ENCODE measurements at regions not wholly inside any gene's neighbourhood (a gene's known extent, or its start where the extent isn't known, plus 50 kb on each side); places are given as distances from the start of the nearest gene placed in this dataset.

- no peak overlapping the region for H3K27ac Mint-ChIP-seq
- H3K9me3 Mint-ChIP-seq = peaks cover 30% of the 10 kb centered on the region
- peaks cover 8% of the 10 kb centered on the region for H3K4me1 Mint-ChIP-seq
- TF ChIP-seq, protein P1, sequence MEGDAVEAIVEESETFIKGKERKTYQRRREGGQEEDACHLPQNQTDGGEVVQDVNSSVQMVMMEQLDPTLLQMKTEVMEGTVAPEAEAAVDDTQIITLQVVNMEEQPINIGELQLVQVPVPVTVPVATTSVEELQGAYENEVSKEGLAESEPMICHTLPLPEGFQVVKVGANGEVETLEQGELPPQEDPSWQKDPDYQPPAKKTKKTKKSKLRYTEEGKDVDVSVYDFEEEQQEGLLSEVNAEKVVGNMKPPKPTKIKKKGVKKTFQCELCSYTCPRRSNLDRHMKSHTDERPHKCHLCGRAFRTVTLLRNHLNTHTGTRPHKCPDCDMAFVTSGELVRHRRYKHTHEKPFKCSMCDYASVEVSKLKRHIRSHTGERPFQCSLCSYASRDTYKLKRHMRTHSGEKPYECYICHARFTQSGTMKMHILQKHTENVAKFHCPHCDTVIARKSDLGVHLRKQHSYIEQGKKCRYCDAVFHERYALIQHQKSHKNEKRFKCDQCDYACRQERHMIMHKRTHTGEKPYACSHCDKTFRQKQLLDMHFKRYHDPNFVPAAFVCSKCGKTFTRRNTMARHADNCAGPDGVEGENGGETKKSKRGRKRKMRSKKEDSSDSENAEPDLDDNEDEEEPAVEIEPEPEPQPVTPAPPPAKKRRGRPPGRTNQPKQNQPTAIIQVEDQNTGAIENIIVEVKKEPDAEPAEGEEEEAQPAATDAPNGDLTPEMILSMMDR (IDR thresholded peaks at IDR 0.05; ENCODE audit: unreplicated experiment in 3 of 3) = no peak
- H3K4me3 Mint-ChIP-seq = no peak overlapping the region
- peaks cover 8% of the 10 kb centered on the region for H3K36me3 Mint-ChIP-seq (ENCODE audit: low read depth)
- peaks cover 14% of the 10 kb centered on the region for H3K27me3 Mint-ChIP-seq (ENCODE audit: low read depth)
Observed at GRCh38 chr11:70512716-70513115, 114.4 kb downstream of the CTTN start.

DNA sequence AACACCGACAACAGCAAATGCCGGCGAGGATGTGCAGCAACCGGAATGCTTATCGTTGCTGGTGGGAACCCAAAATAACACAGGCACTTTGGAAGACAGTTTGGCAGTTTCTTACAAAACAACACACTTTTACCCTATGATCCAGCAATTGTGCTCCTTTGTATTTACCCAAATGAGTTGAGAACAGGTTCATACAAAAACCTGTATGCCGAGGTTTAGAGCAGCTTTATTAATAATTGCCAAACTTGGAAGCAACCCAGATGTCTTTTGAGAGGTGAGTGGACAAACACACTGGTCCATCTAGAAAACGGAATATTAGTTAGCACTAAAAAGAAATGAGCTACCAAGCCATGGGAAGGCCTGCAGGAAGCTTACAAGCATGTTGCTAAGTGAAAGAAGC lies 118.9 kb downstream of the CTTN start:
- no peak overlapping the region for H3K4me3 Mint-ChIP-seq
- H3K27ac Mint-ChIP-seq = no peak overlapping the region
- TF ChIP-seq, protein P1 (IDR thresholded peaks at IDR 0.05; ENCODE audit: unreplicated experiment in 3 of 3) = no peak
- peaks cover 8% of the 10 kb centered on the region for H3K36me3 Mint-ChIP-seq (ENCODE audit: low read depth)
- H3K27me3 Mint-ChIP-seq (ENCODE audit: low read depth) = peaks cover 10% of the 10 kb centered on the region
- H3K9me3 Mint-ChIP-seq = peaks cover 20% of the 10 kb centered on the region
- H3K4me1 Mint-ChIP-seq = peaks cover 8% of the 10 kb centered on the region

GRCh38 chr11:70517988-70518907 lies 119.9 kb downstream of the CTTN start:
- TF ChIP-seq, protein P1 (IDR thresholded peaks at IDR 0.05; ENCODE audit: unreplicated experiment in 3 of 3) = no peak
- Mint-ChIP-seq H3K4me3 (no peak overlapping the region), H3K9me3 (peaks cover 12% of the 10 kb centered on the region), H3K36me3 (ENCODE audit: low read depth) (peaks cover 4% of the 10 kb centered on the region), H3K27me3 (ENCODE audit: low read depth) (peaks cover 11% of the 10 kb centered on the region), H3K4me1 (peaks cover 8% of the 10 kb centered on the region), H3K27ac (no peak overlapping the region)

DNA sequence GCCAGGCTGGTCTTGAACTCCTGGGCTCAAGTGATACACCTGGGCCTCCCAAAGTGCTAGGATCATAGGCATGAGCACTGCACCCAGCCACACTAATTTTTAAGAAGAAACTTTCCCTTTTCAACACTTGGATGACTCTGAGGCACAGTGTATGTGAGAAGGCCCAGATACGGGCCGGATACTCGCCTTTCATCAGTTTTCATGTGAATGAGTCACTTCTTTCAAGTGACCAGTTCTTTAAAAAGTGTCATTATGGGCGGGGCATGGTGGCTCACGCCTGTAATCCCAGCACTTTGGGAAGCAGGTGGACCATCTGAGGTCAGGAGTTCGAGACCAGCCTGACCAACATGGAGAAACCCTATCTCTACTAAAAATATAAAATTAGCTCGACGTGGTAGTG lies 120.8 kb downstream of the CTTN start:
- Mint-ChIP-seq H3K36me3 (ENCODE audit: low read depth) (no peaks in the 10 kb centered on the region), H3K27ac (no peak overlapping the region), H3K4me1 (peaks cover 8% of the 10 kb centered on the region), H3K27me3 (ENCODE audit: low read depth) (peaks cover 11% of the 10 kb centered on the region), H3K4me3 (no peak overlapping the region), H3K9me3 (peaks cover 6% of the 10 kb centered on the region)
- TF ChIP-seq, protein P1 (IDR thresholded peaks at IDR 0.05; ENCODE audit: unreplicated experiment in 3 of 3) = no peak

DNA sequence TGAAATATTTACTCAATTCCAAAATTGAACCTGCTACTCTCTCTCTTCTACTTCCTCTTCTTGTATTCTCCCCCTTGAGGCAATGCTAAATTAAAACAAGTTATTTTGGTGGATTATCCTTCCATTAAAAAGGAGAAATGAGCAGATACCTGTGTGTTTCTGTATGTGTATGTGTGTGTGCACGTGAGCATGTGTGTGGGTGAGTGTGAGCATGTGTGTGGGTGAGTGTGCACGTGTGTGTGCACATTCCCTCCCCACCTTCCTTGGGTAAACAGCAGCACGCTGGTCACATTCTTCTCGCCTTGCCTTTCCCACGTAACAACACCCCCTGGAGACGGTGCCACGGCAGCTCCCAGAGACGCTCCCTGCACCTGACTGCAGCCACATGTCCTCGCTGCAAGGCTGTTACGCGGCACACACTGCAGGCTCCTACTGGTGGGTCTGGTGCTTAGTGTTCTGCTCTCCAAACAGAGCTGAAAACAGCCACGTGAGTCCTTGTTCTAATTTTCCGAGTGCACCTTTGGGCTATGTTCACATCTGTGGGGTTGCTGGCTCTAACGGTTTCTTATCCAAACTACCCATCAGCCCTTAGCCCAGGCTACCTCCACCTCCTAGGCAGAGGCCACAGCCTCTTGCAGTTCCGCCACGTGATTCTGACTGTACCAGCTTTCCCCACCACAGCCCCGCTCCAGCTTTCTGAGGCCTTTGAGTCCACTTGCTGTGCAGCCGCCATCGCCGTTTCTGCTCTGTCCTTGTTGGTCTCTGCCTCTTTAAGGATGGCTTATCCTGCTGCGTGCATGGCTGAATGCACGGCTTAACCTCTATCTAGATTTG lies 123.4 kb downstream of the CTTN start:
- peaks cover 17% of the 10 kb centered on the region for H3K27me3 Mint-ChIP-seq (ENCODE audit: low read depth)
- H3K4me3 Mint-ChIP-seq = no peak overlapping the region
- H3K27ac Mint-ChIP-seq = no peak overlapping the region
- H3K9me3 Mint-ChIP-seq = no peaks in the 10 kb centered on the region
- no peaks in the 10 kb centered on the region for H3K36me3 Mint-ChIP-seq (ENCODE audit: low read depth)
- TF ChIP-seq, protein P1 (IDR thresholded peaks at IDR 0.05; ENCODE audit: unreplicated experiment in 3 of 3) = no peak
- peaks cover 13% of the 10 kb centered on the region for H3K4me1 Mint-ChIP-seq

Data from nephron (organoid).